ENCODE measurements at regions not wholly inside any gene's neighbourhood (a gene's known extent, or its start where the extent isn't known, plus 50 kb on each side); places are given as distances from the start of the nearest gene placed in this dataset.

GRCh38 chr1:98044766-98045165, 123.9 kb upstream of the DPYD start:
- no peak for TF ChIP-seq CTCF (IDR thresholded peaks at IDR 0.05)
- no peak for TF ChIP-seq POLR2A (IDR thresholded peaks at IDR 0.05)
